H1 (cell line): ENCODE measurements at regions not wholly inside any gene's neighbourhood (a gene's known extent, or its start where the extent isn't known, plus 50 kb on each side); places are given as distances from the start of the nearest gene placed in this dataset.

Experiments used
- ASH2L ChIP-seq: fragments of 200-600, 300-600 bp; sonication (generic); IDR thresholded peaks from one replicate; pipeline ENCODE4 v1.7.1; 2017; ENCODE audit warnings: low read length
- CBX5 ChIP-seq: fragments of 300-800, 300-1000 bp; sonication (generic); IDR thresholded peaks from 2 replicates; pipeline ENCODE4 v1.7.1; 2016; ENCODE audit warnings: antibody characterized with exemption, low read length, low read depth
- CHD1 ChIP-seq: IDR thresholded peaks from 2 replicates; pipeline ENCODE4 v1.6.1; 2012; ENCODE audit warnings: low read depth, low read length, improper control_type of control experiment
- GABPA ChIP-seq: IDR thresholded peaks from 2 replicates; pipeline ENCODE4 v1.6.1; 2011; ENCODE audit warnings: mild to moderate bottlenecking, low read length, moderate library complexity, borderline replicate concordance; ENCODE audit not compliant: insufficient read depth
- KDM1A ChIP-seq: fragments of 200-600, 300-600 bp; sonication (generic); IDR thresholded peaks from 2 replicates; pipeline ENCODE4 v1.7.1; 2016; ENCODE audit warnings: mild to moderate bottlenecking, low read length, borderline replicate concordance
- POU5F1 ChIP-seq: IDR thresholded peaks from 2 replicates; pipeline ENCODE4 v1.6.1; 2011; ENCODE audit warnings: low read depth, mild to moderate bottlenecking, low read length, moderate library complexity
- SP4 ChIP-seq: IDR thresholded peaks from 2 replicates; pipeline ENCODE4 v1.6.1; 2012; ENCODE audit warnings: low read length, inconsistent platforms
- TF ChIP-seq, protein P1 (sequence below): fragments of 300-600 bp; sonication (generic); IDR thresholded peaks from 2 replicates; pipeline ENCODE4 v1.7.1; 2012; ENCODE audit warnings: low read length, moderate library complexity, mild to moderate bottlenecking, inconsistent platforms; ENCODE audit not compliant: insufficient replicate concordance
- TF ChIP-seq, protein P2 (sequence below), 3 experiments: IDR thresholded peaks; 1 replicate in 2 of 3; 2 replicates in 1 of 3; pipeline versions ENCODE4 v1.5.1 to v1.6.1; 2011; ENCODE audit warnings: low read length in 3 of 3, mild to moderate bottlenecking in 3 of 3, inconsistent platforms in 2 of 3, low read depth in 1 of 3, moderate library complexity in 1 of 3; ENCODE audit not compliant: insufficient read depth in 1 of 3; ENCODE audit errors: control extremely low read depth in 1 of 3

GRCh38 chr2:191500884-191501560 is 176.9 kb upstream of the NABP1 start (continued):
- TF ChIP-seq, protein P1, sequence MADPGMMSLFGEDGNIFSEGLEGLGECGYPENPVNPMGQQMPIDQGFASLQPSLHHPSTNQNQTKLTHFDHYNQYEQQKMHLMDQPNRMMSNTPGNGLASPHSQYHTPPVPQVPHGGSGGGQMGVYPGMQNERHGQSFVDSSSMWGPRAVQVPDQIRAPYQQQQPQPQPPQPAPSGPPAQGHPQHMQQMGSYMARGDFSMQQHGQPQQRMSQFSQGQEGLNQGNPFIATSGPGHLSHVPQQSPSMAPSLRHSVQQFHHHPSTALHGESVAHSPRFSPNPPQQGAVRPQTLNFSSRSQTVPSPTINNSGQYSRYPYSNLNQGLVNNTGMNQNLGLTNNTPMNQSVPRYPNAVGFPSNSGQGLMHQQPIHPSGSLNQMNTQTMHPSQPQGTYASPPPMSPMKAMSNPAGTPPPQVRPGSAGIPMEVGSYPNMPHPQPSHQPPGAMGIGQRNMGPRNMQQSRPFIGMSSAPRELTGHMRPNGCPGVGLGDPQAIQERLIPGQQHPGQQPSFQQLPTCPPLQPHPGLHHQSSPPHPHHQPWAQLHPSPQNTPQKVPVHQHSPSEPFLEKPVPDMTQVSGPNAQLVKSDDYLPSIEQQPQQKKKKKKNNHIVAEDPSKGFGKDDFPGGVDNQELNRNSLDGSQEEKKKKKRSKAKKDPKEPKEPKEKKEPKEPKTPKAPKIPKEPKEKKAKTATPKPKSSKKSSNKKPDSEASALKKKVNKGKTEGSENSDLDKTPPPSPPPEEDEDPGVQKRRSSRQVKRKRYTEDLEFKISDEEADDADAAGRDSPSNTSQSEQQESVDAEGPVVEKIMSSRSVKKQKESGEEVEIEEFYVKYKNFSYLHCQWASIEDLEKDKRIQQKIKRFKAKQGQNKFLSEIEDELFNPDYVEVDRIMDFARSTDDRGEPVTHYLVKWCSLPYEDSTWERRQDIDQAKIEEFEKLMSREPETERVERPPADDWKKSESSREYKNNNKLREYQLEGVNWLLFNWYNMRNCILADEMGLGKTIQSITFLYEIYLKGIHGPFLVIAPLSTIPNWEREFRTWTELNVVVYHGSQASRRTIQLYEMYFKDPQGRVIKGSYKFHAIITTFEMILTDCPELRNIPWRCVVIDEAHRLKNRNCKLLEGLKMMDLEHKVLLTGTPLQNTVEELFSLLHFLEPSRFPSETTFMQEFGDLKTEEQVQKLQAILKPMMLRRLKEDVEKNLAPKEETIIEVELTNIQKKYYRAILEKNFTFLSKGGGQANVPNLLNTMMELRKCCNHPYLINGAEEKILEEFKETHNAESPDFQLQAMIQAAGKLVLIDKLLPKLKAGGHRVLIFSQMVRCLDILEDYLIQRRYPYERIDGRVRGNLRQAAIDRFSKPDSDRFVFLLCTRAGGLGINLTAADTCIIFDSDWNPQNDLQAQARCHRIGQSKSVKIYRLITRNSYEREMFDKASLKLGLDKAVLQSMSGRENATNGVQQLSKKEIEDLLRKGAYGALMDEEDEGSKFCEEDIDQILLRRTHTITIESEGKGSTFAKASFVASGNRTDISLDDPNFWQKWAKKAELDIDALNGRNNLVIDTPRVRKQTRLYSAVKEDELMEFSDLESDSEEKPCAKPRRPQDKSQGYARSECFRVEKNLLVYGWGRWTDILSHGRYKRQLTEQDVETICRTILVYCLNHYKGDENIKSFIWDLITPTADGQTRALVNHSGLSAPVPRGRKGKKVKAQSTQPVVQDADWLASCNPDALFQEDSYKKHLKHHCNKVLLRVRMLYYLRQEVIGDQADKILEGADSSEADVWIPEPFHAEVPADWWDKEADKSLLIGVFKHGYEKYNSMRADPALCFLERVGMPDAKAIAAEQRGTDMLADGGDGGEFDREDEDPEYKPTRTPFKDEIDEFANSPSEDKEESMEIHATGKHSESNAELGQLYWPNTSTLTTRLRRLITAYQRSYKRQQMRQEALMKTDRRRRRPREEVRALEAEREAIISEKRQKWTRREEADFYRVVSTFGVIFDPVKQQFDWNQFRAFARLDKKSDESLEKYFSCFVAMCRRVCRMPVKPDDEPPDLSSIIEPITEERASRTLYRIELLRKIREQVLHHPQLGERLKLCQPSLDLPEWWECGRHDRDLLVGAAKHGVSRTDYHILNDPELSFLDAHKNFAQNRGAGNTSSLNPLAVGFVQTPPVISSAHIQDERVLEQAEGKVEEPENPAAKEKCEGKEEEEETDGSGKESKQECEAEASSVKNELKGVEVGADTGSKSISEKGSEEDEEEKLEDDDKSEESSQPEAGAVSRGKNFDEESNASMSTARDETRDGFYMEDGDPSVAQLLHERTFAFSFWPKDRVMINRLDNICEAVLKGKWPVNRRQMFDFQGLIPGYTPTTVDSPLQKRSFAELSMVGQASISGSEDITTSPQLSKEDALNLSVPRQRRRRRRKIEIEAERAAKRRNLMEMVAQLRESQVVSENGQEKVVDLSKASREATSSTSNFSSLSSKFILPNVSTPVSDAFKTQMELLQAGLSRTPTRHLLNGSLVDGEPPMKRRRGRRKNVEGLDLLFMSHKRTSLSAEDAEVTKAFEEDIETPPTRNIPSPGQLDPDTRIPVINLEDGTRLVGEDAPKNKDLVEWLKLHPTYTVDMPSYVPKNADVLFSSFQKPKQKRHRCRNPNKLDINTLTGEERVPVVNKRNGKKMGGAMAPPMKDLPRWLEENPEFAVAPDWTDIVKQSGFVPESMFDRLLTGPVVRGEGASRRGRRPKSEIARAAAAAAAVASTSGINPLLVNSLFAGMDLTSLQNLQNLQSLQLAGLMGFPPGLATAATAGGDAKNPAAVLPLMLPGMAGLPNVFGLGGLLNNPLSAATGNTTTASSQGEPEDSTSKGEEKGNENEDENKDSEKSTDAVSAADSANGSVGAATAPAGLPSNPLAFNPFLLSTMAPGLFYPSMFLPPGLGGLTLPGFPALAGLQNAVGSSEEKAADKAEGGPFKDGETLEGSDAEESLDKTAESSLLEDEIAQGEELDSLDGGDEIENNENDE = no peak
- TF ChIP-seq ASH2L = no peak
- TF ChIP-seq, protein P2, sequence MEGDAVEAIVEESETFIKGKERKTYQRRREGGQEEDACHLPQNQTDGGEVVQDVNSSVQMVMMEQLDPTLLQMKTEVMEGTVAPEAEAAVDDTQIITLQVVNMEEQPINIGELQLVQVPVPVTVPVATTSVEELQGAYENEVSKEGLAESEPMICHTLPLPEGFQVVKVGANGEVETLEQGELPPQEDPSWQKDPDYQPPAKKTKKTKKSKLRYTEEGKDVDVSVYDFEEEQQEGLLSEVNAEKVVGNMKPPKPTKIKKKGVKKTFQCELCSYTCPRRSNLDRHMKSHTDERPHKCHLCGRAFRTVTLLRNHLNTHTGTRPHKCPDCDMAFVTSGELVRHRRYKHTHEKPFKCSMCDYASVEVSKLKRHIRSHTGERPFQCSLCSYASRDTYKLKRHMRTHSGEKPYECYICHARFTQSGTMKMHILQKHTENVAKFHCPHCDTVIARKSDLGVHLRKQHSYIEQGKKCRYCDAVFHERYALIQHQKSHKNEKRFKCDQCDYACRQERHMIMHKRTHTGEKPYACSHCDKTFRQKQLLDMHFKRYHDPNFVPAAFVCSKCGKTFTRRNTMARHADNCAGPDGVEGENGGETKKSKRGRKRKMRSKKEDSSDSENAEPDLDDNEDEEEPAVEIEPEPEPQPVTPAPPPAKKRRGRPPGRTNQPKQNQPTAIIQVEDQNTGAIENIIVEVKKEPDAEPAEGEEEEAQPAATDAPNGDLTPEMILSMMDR (IDR thresholded peaks at IDR 0.05; ENCODE audit: control extremely low read depth in 1 of 3, insufficient read depth in 1 of 3, low read depth in 1 of 3, low read length in 3 of 3) = no peak
- TF ChIP-seq CHD1 = no peak
- TF ChIP-seq POU5F1 = no peak
- no peak for TF ChIP-seq SP4
- no peak for TF ChIP-seq KDM1A
- no peak for TF ChIP-seq CBX5
- no peak for TF ChIP-seq GABPA
- TF ChIP-seq, all 59 proteins: peak for 0
